Stimulated activated CD8-positive, alpha-beta memory T cell treated with anti-CD3 and anti-CD28 coated beads, Interleukin-15, amount 100 ng/mL, for 1 hour (primary cell): ENCODE measurements at regions not wholly inside any gene's neighbourhood (a gene's known extent, or its start where the extent isn't known, plus 50 kb on each side); places are given as distances from the start of the nearest gene placed in this dataset.

Experiments
- DNase-seq: peaks from one replicate; pipeline ENCODE4 v3.0.0-alpha.2; 2020; ENCODE audit warnings: low read depth

- DNase-seq, result no peak
These were observed 344.9 kb upstream of the TPM1 start for GRCh38 chr15:62697636-62698035.

GRCh38 chr15:62698646-62699045 is 343.9 kb upstream of the TPM1 start:
- no peak for DNase-seq

GRCh38 chr15:62706317-62706716 is 336.2 kb upstream of the TPM1 start:
- no peak for DNase-seq

GRCh38 chr15:62708470-62708869 is 334.1 kb upstream of the TPM1 start:
- no peak for DNase-seq

- DNase-seq, result no peak
These were observed 333.3 kb upstream of the TPM1 start for GRCh38 chr15:62709261-62709660.

- DNase-seq, result no peak
These were observed 330.7 kb upstream of the TPM1 start for GRCh38 chr15:62711691-62712454.

GRCh38 chr15:62712455-62712839 is 330.1 kb upstream of the TPM1 start:
- no peak for DNase-seq

GRCh38 chr15:62715946-62716345 is 326.6 kb upstream of the TPM1 start:
- DNase-seq, result no peak

GRCh38 chr15:62717496-62717895 is 325.1 kb upstream of the TPM1 start:
- DNase-seq, result no peak

- no peak for DNase-seq
These were observed 323.2 kb upstream of the TPM1 start for GRCh38 chr15:62719316-62719715.

- DNase-seq, result no peak
These were observed 320.3 kb upstream of the TPM1 start for GRCh38 chr15:62722237-62722636.

GRCh38 chr15:62726461-62726860 is 316.1 kb upstream of the TPM1 start:
- no peak for DNase-seq

GRCh38 chr15:62727501-62727900 is 315.0 kb upstream of the TPM1 start:
- no peak for DNase-seq

GRCh38 chr15:62730825-62731224 is 311.7 kb upstream of the TPM1 start:
- no peak for DNase-seq

- no peak for DNase-seq
These were observed 310.5 kb upstream of the TPM1 start for GRCh38 chr15:62732078-62732477.

GRCh38 chr15:62734706-62735105 is 307.8 kb upstream of the TPM1 start:
- no peak for DNase-seq

GRCh38 chr15:62736756-62737155 is 305.8 kb upstream of the TPM1 start:
- DNase-seq, result no peak

- DNase-seq, result no peak
These were observed 305.0 kb upstream of the TPM1 start for GRCh38 chr15:62737551-62737950.

GRCh38 chr15:62739082-62739481 is 303.5 kb upstream of the TPM1 start:
- no peak for DNase-seq

GRCh38 chr15:62739507-62739906 is 303.0 kb upstream of the TPM1 start:
- no peak for DNase-seq

GRCh38 chr15:62740141-62741004 is 302.2 kb upstream of the TPM1 start:
- DNase-seq, result no peak

GRCh38 chr15:62741106-62741505 is 301.4 kb upstream of the TPM1 start:
- DNase-seq, result no peak

GRCh38 chr15:62742409-62743171 is 300.0 kb upstream of the TPM1 start:
- DNase-seq, result no peak
